ENCODE measurements at regions not wholly inside any gene's neighbourhood (a gene's known extent, or its start where the extent isn't known, plus 50 kb on each side); places are given as distances from the start of the nearest gene placed in this dataset.

- TF ChIP-seq ZNF274 (IDR thresholded peaks at IDR 0.05; ENCODE audit: low read length): no peak
- no peak for TF ChIP-seq ZNF274 (tag by site-specific recombination; IDR thresholded peaks at IDR 0.05; ENCODE audit: borderline replicate concordance)
- no peak for TF ChIP-seq ZNF530 (tag by site-specific recombination; IDR thresholded peaks at IDR 0.05; ENCODE audit: low read depth)
- TF ChIP-seq CTCF (tag by site-specific recombination; IDR thresholded peaks at IDR 0.05): no peak
- TF ChIP-seq ZNF654 (tag by site-specific recombination; IDR thresholded peaks at IDR 0.05; ENCODE audit: low read depth): no peak
- no peak for TF ChIP-seq ZNF776 (tag by site-specific recombination; IDR thresholded peaks at IDR 0.05; ENCODE audit: borderline replicate concordance)
- TF ChIP-seq ZBTB49 (tag by site-specific recombination; IDR thresholded peaks at IDR 0.05; ENCODE audit: low read depth): no peak
- TF ChIP-seq REST (tag by site-specific recombination; IDR thresholded peaks at IDR 0.05): no peak
- TF ChIP-seq, protein P1, sequence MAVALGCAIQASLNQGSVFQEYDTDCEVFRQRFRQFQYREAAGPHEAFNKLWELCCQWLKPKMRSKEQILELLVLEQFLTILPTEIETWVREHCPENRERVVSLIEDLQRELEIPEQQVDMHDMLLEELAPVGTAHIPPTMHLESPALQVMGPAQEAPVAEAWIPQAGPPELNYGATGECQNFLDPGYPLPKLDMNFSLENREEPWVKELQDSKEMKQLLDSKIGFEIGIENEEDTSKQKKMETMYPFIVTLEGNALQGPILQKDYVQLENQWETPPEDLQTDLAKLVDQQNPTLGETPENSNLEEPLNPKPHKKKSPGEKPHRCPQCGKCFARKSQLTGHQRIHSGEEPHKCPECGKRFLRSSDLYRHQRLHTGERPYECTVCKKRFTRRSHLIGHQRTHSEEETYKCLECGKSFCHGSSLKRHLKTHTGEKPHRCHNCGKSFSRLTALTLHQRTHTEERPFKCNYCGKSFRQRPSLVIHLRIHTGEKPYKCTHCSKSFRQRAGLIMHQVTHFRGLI (tag by site-specific recombination; IDR thresholded peaks at IDR 0.05): no peak
- TF ChIP-seq ZNF341 (tag by site-specific recombination; IDR thresholded peaks at IDR 0.05; ENCODE audit: low read depth): no peak
- no peak for TF ChIP-seq ZNF768 (tag by site-specific recombination; IDR thresholded peaks at IDR 0.05)
- no peak for TF ChIP-seq ZNF133 (tag by site-specific recombination; IDR thresholded peaks at IDR 0.05)
- no peak for TF ChIP-seq ZNF112 (tag by site-specific recombination; IDR thresholded peaks at IDR 0.05)
- no peak for TF ChIP-seq PATZ1 (tag by site-specific recombination; IDR thresholded peaks at IDR 0.05)
Measured at GRCh38 chr2:143852759-143853158, 667.2 kb downstream of the ZEB2 start.
